ENCODE measurements at regions not wholly inside any gene's neighbourhood (a gene's known extent, or its start where the extent isn't known, plus 50 kb on each side); places are given as distances from the start of the nearest gene placed in this dataset.

- TF ChIP-seq EP300 (IDR thresholded peaks at IDR 0.05) (no peak), CTCF (IDR thresholded peaks at IDR 0.05) (peak in 5 of 7 experiments; percentile 37 to 69 (median 51)), POLR2A (IDR thresholded peaks at IDR 0.05) (no peak), POLR2AphosphoS5 (IDR thresholded peaks at IDR 0.05) (no peak)
Measured at GRCh38 chr12:125683748-125684381, 618.6 kb downstream of the AACS start.

Data from stomach (tissue), 4 donors.